ENCODE measurements at regions not wholly inside any gene's neighbourhood (a gene's known extent, or its start where the extent isn't known, plus 50 kb on each side); places are given as distances from the start of the nearest gene placed in this dataset.

- 18% methylated on average over 4 of the region's 4 CpGs for WGBS (ENCODE audit: missing lambda C conversion rate)
- no peak for FAIRE-seq
These were observed 69.1 kb upstream of the NR4A3 start for GRCh38 chr9:99752417-99753109.

GRCh38 chr9:99753436-99753835 is 68.2 kb upstream of the NR4A3 start:
- FAIRE-seq: no peak
- Histone ChIP-seq H3K4me3 (no peak overlapping the region), H3K4me2 (no peak overlapping the region), H3K4me1 (no peaks in the 10 kb centered on the region), H3K27ac (no peak overlapping the region), H3K9me3 (no peaks in the 10 kb centered on the region)
- DNase-seq (ENCODE audit: low read depth in 1 of 2, low spot score in 1 of 2): no peak
- POLR2A ChIA-PET: no interaction called here
- 0% methylated on average over 1 of the region's 1 CpG for WGBS (ENCODE audit: missing lambda C conversion rate)
- no peak for TF ChIP-seq HMGXB4 (CRISPR knock-in tag; IDR thresholded peaks at IDR 0.05; ENCODE audit: borderline replicate concordance)
- no peak for ATAC-seq
- CTCF ChIA-PET: no interaction called here

More at GRCh38 chr9:99752417-99753109, 69.1 kb upstream of the NR4A3 start:
- Histone ChIP-seq H3K9me3 (no peaks in the 10 kb centered on the region), H3K4me1 (no peaks in the 10 kb centered on the region), H3K27ac (no peak overlapping the region), H3K4me2 (no peak overlapping the region), H3K4me3 (no peak overlapping the region)
- CTCF ChIA-PET: no interaction called here
- no peak for ATAC-seq
- TF ChIP-seq HOXB5 (CRISPR knock-in tag; IDR thresholded peaks at IDR 0.05) (no peak), RAD21 (conservative IDR thresholded peaks at IDR 0.05 in 1 of 2, IDR thresholded peaks at IDR 0.05 in 1 of 2) (no peak), HOXA7 (CRISPR knock-in tag; IDR thresholded peaks at IDR 0.05) (no peak), SREBF2 (IDR thresholded peaks at IDR 0.05) (no peak), POLR2AphosphoS2 (conservative IDR thresholded peaks at IDR 0.05; ENCODE audit: low read length) (no peak), REST (IDR thresholded peaks at IDR 0.05) (no peak), MAX (IDR thresholded peaks at IDR 0.05) (no peak), CBX8 (IDR thresholded peaks at IDR 0.05) (no peak)
- POLR2A ChIA-PET: no interaction called here
- no peak for DNase-seq (ENCODE audit: low read depth in 1 of 2, low spot score in 1 of 2)

GRCh38 chr9:99760421-99760820 is 61.3 kb upstream of the NR4A3 start:
- FAIRE-seq: no peak

More at GRCh38 chr9:99760421-99760820, 61.3 kb upstream of the NR4A3 start:
- DNase-seq (ENCODE audit: low read depth in 1 of 2, low spot score in 1 of 2) (no peak), ATAC-seq (no peak)
- no peaks in the 10 kb centered on the region for H3K9me3 ChIP-seq
- POLR2A ChIA-PET: no interaction called here
- TF ChIP-seq POLR2A (IDR thresholded peaks at IDR 0.05; ENCODE audit: low read length) (no peak), NPAS2 (CRISPR knock-in tag; IDR thresholded peaks at IDR 0.05; ENCODE audit: borderline replicate concordance) (no peak), CHD2 (IDR thresholded peaks at IDR 0.05; ENCODE audit: low read length, partially characterized antibody) (no peak), RFX5 (IDR thresholded peaks at IDR 0.05) (no peak), SREBF2 (IDR thresholded peaks at IDR 0.05) (no peak), HOXB5 (CRISPR knock-in tag; IDR thresholded peaks at IDR 0.05) (no peak), HEYL (CRISPR knock-in tag; IDR thresholded peaks at IDR 0.05) (no peak), CTCF (IDR thresholded peaks at IDR 0.05) (no peak), MAFK (IDR thresholded peaks at IDR 0.05; ENCODE audit: partially characterized antibody) (no peak)
- no peak overlapping the region for H3K4me2 ChIP-seq
- no peak overlapping the region for H3K27ac ChIP-seq
- CTCF ChIA-PET: no interaction called here
- no peaks in the 10 kb centered on the region for H3K4me1 ChIP-seq
- no peak overlapping the region for H3K4me3 ChIP-seq
